SK-N-SH (cell line): ENCODE measurements at regions not wholly inside any gene's neighbourhood (a gene's known extent, or its start where the extent isn't known, plus 50 kb on each side); places are given as distances from the start of the nearest gene placed in this dataset.

Source experiments
- CTCF ChIA-PET: fragments of 300-600, 350-600 bp; formaldehyde crosslinking; extraction: SDS; loops from one replicate; lab custom pipeline; 2021; lab: Yijun Ruan, JAX
- POLR2A ChIA-PET: fragments of 350-600 bp; sonication (Branson Sonifier 250); formaldehyde crosslinking; extraction: SDS; loops from one replicate; lab custom pipeline; 2020; ENCODE audit warnings: antibody characterized with exemption, inconsistent platforms; lab: Yijun Ruan, JAX
- DNase-seq: peaks from one replicate; pipeline ENCODE4 v3.0.0; 2012
- H2AFZ ChIP-seq: fragments of 200-600 bp; sonication (generic); 2 replicates; pipeline ENCODE4 v1.8.1; 2016; ENCODE audit warnings: antibody characterized with exemption, mild to moderate bottlenecking, low read depth
- H3F3A ChIP-seq: fragments of 200-600 bp; sonication (generic); replicated peaks from 2 replicates; pipeline ENCODE3; 2016; ENCODE audit warnings: antibody characterized with exemption, mild to moderate bottlenecking; ENCODE audit not compliant: insufficient read depth
- H3K27ac ChIP-seq, 2 experiments: fragments of 200-500 bp in 1 of 2; fragments of 200-600 bp in 1 of 2; sonication (Bioruptor generic) in 1 of 2; sonication (generic), shearing (Covaris generic) in 1 of 2; 2 replicates each; pipeline versions ENCODE4 v1.5.1 to v1.6.1; 2014 to 2016; ENCODE audit warnings: low read depth in 2 of 2, inconsistent platforms in 1 of 2, low read length in 1 of 2, mild to moderate bottlenecking in 1 of 2, mixed read lengths in 1 of 2
- H3K27me3 ChIP-seq: fragments of 200-600 bp; sonication (generic), shearing (Covaris generic); 2 replicates; pipeline ENCODE4 v1.6.1; 2016; ENCODE audit warnings: mixed run types; ENCODE audit not compliant: insufficient read depth
- H3K36me3 ChIP-seq, 2 experiments: fragments of 200-500 bp in 1 of 2; fragments of 200-600 bp in 1 of 2; sonication (Bioruptor generic) in 1 of 2; sonication (generic) in 1 of 2; replicated peaks in 1 of 2; 2 replicates each; pipeline versions ENCODE3 to v1.5.1; 2014 to 2016; ENCODE audit warnings: low read length in 1 of 2, mild to moderate bottlenecking in 1 of 2; ENCODE audit not compliant: insufficient read depth in 2 of 2, control insufficient read depth in 1 of 2
- H3K4me1 ChIP-seq, 2 experiments: fragments of 200-500 bp in 1 of 2; fragments of 200-600 bp in 1 of 2; sonication (Bioruptor generic) in 1 of 2; sonication (generic), shearing (Covaris generic) in 1 of 2; 2 replicates each; pipeline versions ENCODE4 v1.5.1 to v1.6.1; 2014 to 2016; ENCODE audit warnings: low read depth in 1 of 2, low read length in 1 of 2, mixed run types in 1 of 2; ENCODE audit not compliant: insufficient read depth in 2 of 2, control insufficient read depth in 1 of 2
- H3K4me2 ChIP-seq: fragments of 200-600 bp; sonication (generic), shearing (Covaris generic); 2 replicates; pipeline ENCODE4 v1.6.1; 2017; ENCODE audit warnings: mixed run types
- H3K4me3 ChIP-seq, 2 experiments: fragments of 200-500 bp in 1 of 2; fragments of 200-600 bp in 1 of 2; sonication (Bioruptor generic) in 1 of 2; sonication (generic), shearing (Covaris generic) in 1 of 2; 2 replicates each; pipeline versions ENCODE4 v1.5.1 to v1.8.1; 2014 to 2016; ENCODE audit warnings: low read depth in 2 of 2, inconsistent platforms in 1 of 2, low read length in 1 of 2, mild to moderate bottlenecking in 1 of 2, mixed read lengths in 1 of 2, moderate library complexity in 1 of 2
- H3K79me2 ChIP-seq: fragments of 200-600 bp; sonication (generic); 2 replicates; pipeline ENCODE4 v1.8.1; 2017; ENCODE audit warnings: mild to moderate bottlenecking; ENCODE audit not compliant: insufficient read depth
- H3K9ac ChIP-seq: fragments of 200-600 bp; sonication (generic); 2 replicates; pipeline ENCODE4 v1.6.1; 2017; ENCODE audit warnings: mixed run types
- H3K9me2 ChIP-seq: fragments of 200-600 bp; sonication (generic); 2 replicates; pipeline ENCODE4 v1.6.1; 2017; ENCODE audit warnings: mixed run types
- H3K9me3 ChIP-seq: fragments of 200-600 bp; sonication (generic); 2 replicates; pipeline ENCODE4 v1.6.1; 2017; ENCODE audit warnings: mixed run types, mild to moderate bottlenecking, moderate library complexity
- H4K20me1 ChIP-seq: fragments of 200-600 bp; sonication (generic); 2 replicates; pipeline ENCODE4 v1.6.1; 2017; ENCODE audit warnings: mild to moderate bottlenecking, mixed run types; ENCODE audit not compliant: insufficient read depth
- ELF1 ChIP-seq: IDR thresholded peaks from 2 replicates; pipeline ENCODE4 v1.4.0; 2012
- MXI1 ChIP-seq: IDR thresholded peaks from 2 replicates; pipeline ENCODE4 v1.6.1; 2012; ENCODE audit warnings: mild to moderate bottlenecking, low read depth, low read length, improper control_type of control experiment
- POLR2AphosphoS5 ChIP-seq: IDR thresholded peaks from 2 replicates; pipeline ENCODE4 v1.6.1; 2012; ENCODE audit warnings: low read depth, low read length
- REST ChIP-seq: IDR thresholded peaks from 2 replicates; pipeline ENCODE4 v1.6.1; 2012; ENCODE audit warnings: mild to moderate bottlenecking, low read depth, low read length, moderate library complexity
- RFX5 ChIP-seq: IDR thresholded peaks from 2 replicates; pipeline ENCODE4 v1.6.1; 2012; ENCODE audit warnings: mild to moderate bottlenecking, improper control_type of control experiment, low read length
- RXRA ChIP-seq: IDR thresholded peaks from 2 replicates; pipeline ENCODE4 v1.4.0; 2012; ENCODE audit warnings: low read depth, mild to moderate bottlenecking, borderline replicate concordance
- TEAD4 ChIP-seq: IDR thresholded peaks from 2 replicates; pipeline ENCODE4 v1.4.0; 2012; ENCODE audit warnings: mild to moderate bottlenecking, borderline replicate concordance; ENCODE audit not compliant: insufficient read depth
- USF2 ChIP-seq: fragments of 150-350 bp; IDR thresholded peaks from 2 replicates; pipeline ENCODE4 v1.6.1; 2017; ENCODE audit warnings: antibody characterized with exemption, low read length, low read depth, borderline replicate concordance
- WGBS: methylation state at CpG from one replicate; pipeline ENCODE4 v1.1.6; 2017; ENCODE audit warnings: low lambda C conversion rate; 5-methylcytosine and 5-hydroxymethylcytosine counted together
- TF ChIP-seq, protein P1 (sequence below): fragments of 200-600 bp; sonication (generic); IDR thresholded peaks from 2 replicates; pipeline ENCODE4 v1.6.1; 2017; ENCODE audit warnings: antibody characterized with exemption, mild to moderate bottlenecking, moderate library complexity

GRCh38 chr16:26680671-26681070 is 386.1 kb upstream of the C16orf82 start:
- no peaks in the 10 kb centered on the region for H4K20me1 ChIP-seq
- POLR2A ChIA-PET, result no interaction called here

More at GRCh38 chr16:26680671-26681070, 386.1 kb upstream of the C16orf82 start:
- Histone ChIP-seq H3K4me2 (no peak overlapping the region), H3K36me3 (no peaks in the 10 kb centered on the region), H2AFZ (no peak overlapping the region), H3K9me2 (no peaks in the 10 kb centered on the region; the same call in 1 of the 2 replicates), H3F3A (no peaks in the 10 kb centered on the region), H3K4me3 (no peak overlapping the region), H3K27ac (no peak overlapping the region), H3K9ac (no peak overlapping the region), H3K9me3 (no peaks in the 10 kb centered on the region), H3K27me3 (no peaks in the 10 kb centered on the region), H3K4me1 (no peaks in the 10 kb centered on the region), H3K79me2 (no peaks in the 10 kb centered on the region)
- no peak for DNase-seq
- CTCF ChIA-PET, result no interaction called here
- TF ChIP-seq USF2, result no peak
- no peak for TF ChIP-seq ELF1
- no peak for TF ChIP-seq POLR2AphosphoS5
- TF ChIP-seq TEAD4, result no peak
- no peak for TF ChIP-seq REST
- TF ChIP-seq, protein P1, sequence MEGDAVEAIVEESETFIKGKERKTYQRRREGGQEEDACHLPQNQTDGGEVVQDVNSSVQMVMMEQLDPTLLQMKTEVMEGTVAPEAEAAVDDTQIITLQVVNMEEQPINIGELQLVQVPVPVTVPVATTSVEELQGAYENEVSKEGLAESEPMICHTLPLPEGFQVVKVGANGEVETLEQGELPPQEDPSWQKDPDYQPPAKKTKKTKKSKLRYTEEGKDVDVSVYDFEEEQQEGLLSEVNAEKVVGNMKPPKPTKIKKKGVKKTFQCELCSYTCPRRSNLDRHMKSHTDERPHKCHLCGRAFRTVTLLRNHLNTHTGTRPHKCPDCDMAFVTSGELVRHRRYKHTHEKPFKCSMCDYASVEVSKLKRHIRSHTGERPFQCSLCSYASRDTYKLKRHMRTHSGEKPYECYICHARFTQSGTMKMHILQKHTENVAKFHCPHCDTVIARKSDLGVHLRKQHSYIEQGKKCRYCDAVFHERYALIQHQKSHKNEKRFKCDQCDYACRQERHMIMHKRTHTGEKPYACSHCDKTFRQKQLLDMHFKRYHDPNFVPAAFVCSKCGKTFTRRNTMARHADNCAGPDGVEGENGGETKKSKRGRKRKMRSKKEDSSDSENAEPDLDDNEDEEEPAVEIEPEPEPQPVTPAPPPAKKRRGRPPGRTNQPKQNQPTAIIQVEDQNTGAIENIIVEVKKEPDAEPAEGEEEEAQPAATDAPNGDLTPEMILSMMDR, result no peak
- no peak for TF ChIP-seq MXI1
- no peak for TF ChIP-seq RFX5
- no peak for TF ChIP-seq RXRA
- 14% methylated on average over 3 of the region's 4 CpGs for WGBS
